DMS79 (cell line): ENCODE measurements at regions not wholly inside any gene's neighbourhood (a gene's known extent, or its start where the extent isn't known, plus 50 kb on each side); places are given as distances from the start of the nearest gene placed in this dataset.
"Not testable (repeated sequence)": the region's sequence is repeated elsewhere in the genome, so short reads cannot be mapped to it uniquely, and the experiment has no call there.

ENCODE experiments used
- DNase-seq: peaks from one replicate; lab custom pipeline; 2025; lab: John Stamatoyannopoulos, UW

DNA sequence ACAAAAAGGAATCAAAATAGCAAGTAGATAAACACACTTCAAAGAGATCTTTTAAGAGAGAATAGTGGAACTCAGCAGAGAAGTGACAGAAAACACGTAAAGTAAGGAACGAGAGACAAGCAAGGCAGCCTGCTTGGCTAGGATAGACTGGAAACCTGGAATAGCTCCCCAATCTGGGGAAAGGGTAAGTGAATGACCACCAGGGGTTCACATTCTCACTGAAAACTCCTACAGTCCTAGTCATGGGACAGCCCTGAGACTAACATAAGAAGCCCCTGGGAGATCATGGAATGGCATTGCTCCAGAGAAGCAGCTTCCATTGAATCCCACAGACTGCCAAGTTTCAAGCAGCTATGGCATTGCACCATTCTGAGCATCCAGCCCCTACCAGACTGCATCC, 363.6 kb upstream of the ARPP21 start:
- no peak for DNase-seq

DNA sequence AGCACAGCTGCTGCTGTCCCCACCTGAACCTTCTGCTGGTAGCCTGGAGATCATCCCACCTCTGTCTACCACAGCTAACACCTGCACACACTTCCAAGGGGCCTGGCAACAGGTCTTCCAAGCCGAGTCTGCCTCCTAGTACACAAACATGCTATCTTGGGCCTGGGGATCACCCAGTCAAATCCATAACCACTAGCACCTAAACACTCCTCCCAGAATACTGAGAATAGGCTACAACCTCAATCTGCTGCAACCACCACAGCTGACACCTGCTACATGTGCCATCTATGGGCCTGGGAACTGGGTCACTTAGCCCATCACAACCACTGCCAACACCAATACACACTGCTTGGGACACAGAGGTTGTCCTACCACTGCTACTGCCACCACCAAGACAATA, 362.8 kb upstream of the ARPP21 start:
- DNase-seq, result no peak

DNA sequence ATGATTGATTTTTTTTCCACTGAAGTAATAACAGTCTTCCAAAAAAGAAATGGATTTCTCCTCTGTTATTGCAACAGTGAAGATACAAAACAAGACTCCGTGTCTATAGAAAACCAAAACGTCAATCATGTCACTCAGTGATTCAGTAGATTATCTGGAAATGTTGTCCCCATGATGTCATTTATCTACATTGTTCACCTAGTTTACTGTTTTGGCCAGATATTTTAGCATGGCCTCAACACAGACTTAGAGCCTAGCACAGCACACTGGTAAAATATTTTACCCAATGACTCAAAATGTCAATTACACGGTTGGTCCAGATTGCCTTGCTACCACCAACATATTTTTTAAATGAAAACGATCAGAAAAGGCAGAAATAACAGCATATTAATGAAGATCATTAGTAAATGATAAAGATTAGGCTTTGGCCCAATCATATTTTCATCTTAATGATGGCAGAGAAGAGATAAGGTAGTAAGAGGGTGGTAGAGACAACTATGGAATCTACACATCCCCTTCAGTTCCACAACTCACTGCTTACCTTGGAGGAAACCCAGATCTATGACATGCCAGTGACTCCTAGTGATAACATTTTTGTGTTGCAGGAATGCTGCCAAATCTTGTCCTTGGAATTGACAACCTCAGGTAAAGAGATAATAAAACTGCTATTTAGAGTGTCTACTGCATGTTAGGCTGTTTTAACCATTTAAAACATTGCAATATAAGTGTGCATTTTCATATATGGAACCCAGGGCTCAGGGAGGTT, 347.7 kb upstream of the ARPP21 start:
- DNase-seq, result no peak

DNA sequence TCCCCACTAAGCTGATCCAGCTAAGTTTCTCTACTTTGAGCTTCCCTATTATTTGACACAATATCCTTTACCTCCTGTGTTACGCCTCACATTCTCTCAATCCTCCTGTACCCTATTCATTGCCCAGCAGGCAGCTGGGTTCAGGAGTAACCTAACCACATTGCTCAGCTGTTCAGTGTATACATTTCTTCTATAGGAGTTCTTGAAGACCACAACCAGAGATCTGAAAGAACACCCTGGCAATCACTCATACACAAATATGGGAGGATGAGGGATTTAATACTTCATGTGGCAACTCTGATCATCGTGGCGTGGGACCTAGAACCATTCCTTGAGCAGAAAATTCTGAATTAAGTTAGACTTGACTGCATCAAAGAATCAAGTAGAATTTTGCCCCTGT, 346.8 kb upstream of the ARPP21 start:
- no peak for DNase-seq

DNA sequence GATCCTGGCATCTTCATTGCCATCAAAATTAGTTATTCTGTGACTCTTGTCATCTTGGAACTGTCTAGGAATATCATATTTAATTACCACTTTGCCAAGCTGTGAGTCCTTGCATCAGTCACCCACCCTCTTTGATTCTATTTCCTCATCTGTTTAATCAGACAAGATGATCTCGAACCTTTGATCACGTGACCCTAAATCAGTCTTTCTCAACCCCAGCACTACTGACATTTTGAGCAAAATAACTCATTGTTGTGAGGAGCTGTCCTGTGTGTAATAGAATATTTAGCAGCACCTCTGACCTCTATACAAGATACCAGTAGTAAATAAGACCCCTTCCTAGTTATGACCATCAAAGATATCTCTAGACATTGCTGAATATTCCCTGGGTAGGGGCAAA, 343.4 kb upstream of the ARPP21 start:
- DNase-seq, result no peak

DNA sequence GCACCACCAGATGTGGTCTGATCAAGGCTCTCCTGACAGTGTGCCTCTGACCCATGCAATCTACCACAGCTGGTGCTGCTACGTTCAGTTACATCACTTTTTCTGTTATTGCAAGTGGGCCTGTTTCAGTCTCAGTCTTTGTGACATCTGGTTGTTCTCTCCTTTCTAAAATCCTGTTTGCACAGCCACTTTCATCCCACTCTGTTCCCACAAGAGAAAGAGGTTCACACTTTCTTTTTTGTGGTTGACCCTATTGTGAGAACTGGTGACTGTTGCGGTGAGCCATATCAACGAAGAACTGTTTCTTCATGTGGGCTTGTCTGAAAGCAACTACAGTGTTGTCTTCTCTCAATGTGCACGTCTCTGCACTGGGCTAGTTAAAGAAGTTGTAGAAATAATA, 342.8 kb upstream of the ARPP21 start:
- DNase-seq, result no peak

DNA sequence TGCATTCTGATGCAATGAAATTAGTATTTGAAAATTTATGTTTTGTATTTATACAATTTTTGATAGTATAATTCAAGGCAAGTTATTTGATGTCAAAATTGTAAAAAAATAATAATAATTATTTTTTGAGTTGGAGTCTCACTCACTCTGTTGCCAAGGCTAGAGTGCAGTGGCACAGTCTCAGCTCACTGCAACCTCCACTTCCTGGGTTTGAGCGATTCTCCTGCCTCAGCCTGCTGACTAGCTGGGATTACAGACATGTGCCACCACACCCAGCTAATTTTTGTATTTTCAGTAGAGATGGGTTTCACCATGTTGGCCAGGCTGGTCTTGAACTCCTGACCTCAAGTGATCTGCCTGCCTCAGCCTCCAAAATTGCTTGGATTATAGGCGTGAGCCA, 342.4 kb upstream of the ARPP21 start:
- not testable (repeated sequence) for DNase-seq

DNA sequence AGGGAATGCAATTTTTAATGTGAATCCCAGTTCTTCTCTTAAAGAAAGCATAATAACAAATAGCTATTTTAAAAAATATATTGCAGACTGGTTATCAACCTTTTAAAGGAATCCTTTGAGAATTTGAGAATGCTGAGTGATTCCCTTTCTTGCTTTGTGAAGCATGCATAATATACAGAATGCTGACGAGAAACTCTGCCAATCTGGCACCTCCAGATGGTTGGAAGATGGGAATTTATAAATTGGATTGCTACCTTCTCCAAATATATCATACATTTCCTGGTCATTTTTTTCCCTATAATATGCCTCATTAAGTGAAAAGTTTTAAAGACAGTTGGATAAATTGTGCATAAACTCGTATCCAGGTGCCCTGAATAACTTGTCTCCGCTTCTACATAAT, 333.9 kb upstream of the ARPP21 start:
- no peak for DNase-seq

DNA sequence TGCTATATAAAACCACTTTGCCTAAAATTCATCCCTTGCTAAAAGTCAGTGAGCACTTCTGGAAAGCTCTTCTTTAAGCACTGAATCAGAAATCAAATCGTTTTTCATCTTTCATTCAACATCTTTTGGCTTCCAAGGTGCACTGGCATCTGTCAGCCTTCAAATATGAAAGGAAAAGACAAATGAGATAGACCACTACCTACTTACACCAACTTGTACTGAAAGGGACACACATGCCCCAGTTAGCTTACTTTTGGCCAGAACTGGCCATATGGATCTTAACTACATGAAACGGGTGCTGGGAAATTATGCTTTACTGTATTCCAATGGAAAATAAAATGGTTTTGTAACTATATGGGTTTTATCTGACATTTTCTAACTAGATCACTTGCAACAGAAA, 332.0 kb upstream of the ARPP21 start:
- DNase-seq, result no peak

DNA sequence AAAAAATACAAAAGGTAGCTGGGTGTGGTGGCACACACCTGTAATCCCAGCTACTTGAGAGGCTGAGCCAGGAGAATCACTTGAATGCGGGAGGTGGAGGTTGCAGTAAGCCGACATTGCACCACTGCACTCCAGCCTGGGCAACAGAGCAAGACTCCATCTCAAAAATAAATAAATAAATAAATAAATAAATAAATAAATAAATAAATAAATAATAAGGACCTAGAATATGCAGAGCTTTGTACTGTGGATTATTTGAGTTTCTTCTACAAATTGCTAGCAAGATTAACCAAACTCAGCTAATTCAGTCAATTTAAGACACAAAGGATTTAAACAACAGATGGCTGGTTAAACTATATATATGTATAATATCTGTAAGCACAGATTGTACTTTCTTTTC, 322.5 kb upstream of the ARPP21 start:
- DNase-seq, result not testable (repeated sequence)

DNA sequence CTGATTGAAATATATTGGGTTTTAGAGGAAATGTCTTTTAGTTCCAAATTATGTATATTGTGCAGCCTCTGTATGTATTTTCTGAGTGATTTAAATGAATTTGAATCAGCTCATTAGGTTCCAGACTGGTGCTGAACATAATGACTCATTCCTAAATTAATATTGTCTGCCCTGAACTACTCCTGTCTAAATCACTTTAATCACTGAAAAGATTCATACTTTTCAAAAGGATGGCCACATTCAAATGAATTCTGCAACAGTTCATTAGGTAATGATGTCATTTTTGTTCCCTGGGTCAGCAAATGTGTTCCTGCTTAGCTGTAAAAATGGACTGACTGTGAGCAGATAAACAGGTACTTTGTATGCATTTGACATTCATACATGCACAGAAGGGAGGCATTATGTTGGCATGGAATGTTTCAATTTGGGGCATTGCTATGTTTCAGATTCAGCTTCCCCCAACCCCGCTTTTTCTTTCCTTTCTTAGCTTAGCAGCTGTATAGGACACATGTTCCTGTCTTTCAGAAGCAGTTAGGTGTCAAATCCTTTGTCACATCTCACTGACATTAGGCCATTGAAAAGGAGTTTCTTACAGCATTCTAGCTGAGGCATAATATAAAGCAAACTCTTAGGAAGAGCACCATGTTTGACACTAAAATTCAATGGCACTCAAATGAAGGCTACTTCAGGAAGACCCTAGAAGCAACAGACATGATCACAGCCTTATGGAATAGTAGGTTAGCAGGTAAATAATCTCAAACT, 318.5 kb upstream of the ARPP21 start:
- no peak for DNase-seq

DNA sequence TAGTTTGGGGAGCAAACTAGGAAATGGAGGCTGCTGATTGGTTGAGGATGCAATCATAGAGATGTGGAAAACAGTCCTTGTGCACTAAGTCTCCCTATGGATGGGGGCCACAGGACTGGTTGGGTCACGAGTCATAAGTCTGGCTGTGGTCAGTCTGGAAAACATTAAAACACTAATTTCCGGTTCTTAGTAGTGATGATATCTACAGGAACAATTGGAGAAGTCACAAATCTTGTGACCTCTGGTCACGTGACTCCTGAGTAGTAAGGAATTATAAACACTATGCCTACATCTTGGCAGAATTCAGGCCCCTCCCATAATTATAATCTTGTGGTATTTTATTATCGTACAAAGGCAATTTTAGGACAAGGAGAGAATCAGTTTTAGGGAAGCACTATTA, 317.3 kb upstream of the ARPP21 start:
- no peak for DNase-seq

DNA sequence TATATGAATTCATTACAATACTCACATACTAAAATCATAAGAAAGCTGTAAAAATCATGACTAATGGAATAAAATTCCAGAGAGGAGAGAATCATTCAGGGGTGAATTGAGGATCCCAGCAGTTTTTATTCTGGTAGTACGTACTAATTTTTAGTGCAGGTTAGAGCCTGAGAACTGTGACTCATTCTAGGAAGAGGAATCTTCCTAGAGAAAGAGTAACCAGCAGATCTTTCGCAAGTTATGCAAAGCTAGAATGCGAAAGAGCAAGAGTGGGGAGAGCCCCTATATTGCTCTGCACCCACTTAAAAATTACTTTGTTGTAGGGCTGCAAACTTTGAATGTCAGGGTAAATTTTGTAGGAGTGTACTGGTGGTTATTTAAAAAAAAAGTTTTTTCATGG, 303.6 kb upstream of the ARPP21 start:
- no peak for DNase-seq

DNA sequence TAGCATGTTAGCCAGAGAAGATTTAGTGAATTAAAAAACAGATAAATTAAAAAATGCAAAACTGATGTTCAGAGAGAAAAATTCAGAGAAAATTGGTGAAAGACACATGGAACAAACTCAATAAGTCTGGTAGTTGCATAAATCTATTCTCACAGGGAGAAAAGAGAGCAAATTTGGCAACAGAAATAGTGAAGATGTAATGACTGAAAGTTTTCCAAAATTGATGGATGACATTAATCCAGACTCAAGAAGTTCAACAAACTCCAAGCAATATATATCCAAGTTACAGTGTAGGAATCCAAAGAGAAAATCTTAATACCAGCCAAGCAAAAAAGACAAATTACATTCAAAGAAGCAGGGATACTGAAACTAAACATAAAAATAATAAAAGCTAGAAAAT, 302.7 kb upstream of the ARPP21 start:
- DNase-seq, result no peak

DNA sequence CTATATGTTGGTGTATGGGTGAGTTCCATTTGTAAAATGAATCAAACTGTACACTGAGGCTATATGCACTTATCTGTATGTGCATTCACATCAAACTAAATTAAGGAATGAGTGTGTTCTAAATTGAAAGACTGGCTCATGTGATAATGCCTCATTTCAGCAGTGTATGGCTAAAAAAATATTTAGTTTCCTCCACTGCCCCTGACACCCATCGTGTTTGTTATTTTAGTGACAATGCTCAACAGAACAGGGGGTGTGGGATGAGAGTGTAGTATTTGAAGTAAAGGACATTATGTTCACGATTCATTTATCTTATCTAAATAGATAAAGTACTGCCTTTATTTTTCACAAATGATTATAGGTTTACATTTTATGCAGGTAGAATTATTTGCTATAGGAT, 301.1 kb upstream of the ARPP21 start:
- no peak for DNase-seq

DNA sequence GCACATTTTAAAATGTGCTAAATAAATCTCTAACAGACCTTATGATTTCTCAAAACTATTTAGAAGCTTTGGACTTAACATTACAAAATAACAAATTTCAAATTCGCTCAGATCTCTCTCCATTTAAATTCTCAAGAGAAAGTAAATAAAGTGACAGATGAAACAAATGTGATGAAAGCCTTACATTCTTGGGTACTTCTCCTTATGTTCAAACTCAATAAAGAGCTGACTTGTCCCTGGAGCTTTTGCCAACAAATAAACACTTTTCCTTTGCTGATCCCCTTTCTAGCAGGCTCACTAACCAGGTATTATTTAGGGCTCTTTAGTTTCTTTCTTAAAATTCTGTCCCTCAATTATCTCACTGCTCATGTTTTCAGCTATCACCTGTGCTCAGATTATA, 259.1 kb upstream of the ARPP21 start:
- DNase-seq, result no peak

DNA sequence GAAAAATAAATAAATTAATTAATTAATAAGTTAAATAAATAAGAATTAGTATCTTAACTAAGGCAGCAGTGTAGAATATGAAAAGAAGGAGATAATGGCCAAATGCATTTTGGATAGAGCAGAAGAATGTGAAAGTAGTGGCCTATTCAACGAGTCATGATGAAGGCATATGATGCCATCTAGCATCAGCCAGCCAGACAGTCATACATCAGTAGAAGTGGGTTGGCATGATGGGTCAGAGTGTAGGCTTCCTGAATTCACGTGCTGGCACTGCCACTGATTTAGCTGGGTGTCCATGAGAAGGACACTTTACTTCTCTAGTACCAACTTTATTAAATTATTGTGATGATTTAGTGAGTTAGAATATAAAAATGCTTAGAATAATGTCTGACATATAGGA, 256.1 kb upstream of the ARPP21 start:
- DNase-seq, result no peak

DNA sequence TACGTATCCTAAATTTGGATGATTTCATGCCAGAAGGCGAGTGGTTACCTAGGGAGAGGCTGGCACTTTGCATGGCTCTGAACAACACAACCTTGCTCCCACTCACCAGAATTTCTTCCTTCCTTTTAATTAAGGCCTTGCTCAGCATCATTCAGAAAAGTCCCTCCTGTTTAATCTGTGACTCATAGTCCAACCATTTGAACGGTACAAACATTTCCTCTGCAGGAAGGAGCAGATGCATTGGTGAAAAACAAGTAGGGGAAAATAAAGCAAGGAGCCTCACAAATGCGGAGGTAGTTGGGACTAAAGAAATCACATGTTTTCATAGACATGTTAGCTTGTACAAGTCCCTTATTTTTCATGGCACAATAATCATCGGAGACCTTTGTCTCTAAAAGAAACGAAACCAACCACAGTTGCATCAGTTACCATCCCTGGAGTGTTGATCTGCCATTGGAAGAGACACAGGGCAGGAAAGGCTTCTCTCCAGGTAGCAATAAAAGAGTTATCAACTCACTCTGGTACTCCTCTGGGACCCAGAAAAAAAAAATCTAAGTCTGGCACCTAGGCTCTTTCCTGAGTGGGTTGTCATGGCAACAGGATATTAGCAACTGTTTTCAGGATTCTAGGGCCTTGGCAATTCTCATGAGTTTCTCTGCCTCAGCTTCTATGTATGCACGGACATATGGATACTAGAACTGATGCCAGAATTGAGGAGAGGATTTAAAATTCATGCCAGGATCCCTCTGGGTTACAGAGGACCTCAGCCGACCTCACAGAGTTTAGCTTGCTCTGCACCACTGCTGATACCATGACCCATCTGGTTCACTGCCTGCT, 255.4 kb upstream of the ARPP21 start:
- no peak for DNase-seq

DNA sequence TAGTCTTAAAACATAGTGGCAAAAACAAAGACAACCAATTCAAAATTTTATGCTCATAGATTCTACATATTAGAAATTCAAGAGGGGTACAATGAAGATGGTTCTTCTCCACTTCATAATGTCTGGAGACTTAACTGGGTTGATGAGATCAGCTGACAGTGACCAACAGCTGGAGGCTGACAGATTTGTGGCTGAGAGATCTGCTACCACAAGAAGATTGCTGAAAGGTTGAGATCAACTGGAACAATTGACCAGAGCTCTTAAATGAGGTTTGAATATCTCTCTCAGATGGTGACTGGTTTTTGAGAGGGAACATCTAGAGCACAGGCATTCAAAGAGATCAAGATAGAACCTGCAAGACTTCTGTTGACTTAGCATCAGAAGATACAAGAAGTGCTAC, 254.1 kb upstream of the ARPP21 start:
- DNase-seq, result no peak

DNA sequence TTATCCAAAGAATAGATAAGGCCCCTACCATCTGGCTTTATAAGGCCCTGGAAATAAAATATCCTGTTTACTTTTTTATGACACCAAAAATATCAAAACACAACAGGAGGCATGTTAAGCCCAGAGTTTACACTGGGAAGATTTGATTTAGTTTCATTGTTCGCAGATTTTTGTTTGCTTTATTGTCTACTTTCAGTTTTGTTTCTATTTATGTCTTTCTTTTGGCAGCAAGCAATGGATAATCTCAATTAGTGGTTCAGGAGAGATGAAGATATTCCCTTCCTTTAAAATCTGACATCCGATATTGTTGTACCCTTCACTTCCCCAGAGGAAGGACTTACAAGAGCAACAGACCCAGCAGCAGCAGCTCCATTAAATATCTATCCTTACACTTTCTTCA, 249.4 kb upstream of the ARPP21 start:
- DNase-seq, result no peak

DNA sequence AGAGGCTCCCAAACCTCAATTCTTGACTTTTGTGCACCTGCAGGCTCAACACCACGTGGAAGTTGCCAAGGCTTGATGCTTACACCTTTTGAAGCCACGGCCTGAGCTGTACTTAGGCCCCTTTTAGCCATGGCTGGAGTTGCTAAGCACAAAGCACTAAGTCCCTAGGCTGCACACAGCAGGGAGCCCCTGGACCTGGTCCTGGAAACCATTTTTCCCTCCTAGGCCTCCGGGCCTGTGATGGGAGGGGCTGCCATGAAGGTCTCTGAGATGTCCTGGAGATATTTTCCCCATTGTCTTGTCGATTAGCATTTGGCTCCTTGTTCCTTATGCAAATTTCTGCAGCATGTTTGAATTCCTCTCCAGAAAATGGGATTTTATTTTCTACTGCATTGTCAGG, 247.1 kb upstream of the ARPP21 start:
- DNase-seq, result no peak

DNA sequence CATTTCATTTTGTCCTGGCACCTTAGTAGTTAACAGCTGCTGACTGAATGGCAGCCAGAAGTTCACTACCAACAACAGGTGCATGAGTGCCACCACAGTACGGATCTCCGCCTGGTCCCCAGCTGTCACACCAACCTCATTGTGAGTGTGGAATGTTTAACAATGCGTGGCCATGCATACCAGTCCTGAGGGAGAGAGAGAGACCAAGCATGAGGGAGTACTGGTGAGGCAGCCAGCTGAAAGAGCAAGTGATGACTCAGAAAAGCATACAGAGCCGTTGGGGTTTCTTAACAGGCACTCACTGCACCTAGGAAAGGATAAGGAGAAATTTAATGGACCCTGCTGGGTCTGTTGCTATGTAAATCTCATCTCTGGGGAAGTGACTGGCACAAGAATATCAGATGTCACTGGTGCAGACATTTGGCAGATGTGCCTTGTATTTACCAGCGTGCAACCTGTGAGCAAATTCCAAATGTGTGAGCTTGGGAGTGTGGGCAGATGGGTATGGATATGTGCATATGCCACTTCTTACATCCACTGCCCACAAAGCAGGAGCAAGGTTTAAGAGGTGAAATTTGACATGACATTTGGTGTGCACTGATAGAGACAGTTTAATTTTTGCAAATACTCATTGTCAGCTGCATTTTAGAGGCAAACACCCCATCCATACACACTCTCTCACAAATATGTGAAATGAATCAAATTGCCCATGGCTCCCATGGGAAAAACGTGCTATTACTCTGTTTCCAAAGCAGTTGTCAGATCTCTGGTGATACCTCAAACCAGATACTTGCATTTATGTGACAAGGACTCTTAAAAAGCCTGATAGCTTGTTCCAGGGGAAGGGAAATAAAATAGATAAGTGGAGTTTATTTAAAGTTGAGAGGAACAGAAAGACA, 245.2 kb upstream of the ARPP21 start:
- DNase-seq, result peak; percentile 89
